Progenitor cell of endocrine pancreas (in vitro differentiated cells): ENCODE measurements at regions not wholly inside any gene's neighbourhood (a gene's known extent, or its start where the extent isn't known, plus 50 kb on each side); places are given as distances from the start of the nearest gene placed in this dataset.

Source experiments
- DNase-seq: peaks from one replicate; pipeline ENCODE4 v3.0.0; 2021; ENCODE audit warnings: low spot score; ENCODE audit not compliant: unreplicated experiment
- H3K27ac Mint-ChIP-seq: 2 replicates; pipeline ENCODE4 v1.8.0; 2021; ENCODE audit warnings: mild to moderate bottlenecking, moderate library complexity, mixed read lengths
- H3K27me3 Mint-ChIP-seq: 2 replicates; pipeline ENCODE4 v1.8.0; 2021; ENCODE audit warnings: mixed read lengths
- H3K36me3 Mint-ChIP-seq: 2 replicates; pipeline ENCODE4 v1.8.0; 2022; ENCODE audit warnings: mixed read lengths; ENCODE audit not compliant: insufficient read depth
- H3K4me1 Mint-ChIP-seq: 2 replicates; pipeline ENCODE4 v1.8.0; 2021; ENCODE audit warnings: low read depth, mixed read lengths
- H3K4me3 Mint-ChIP-seq: 2 replicates; pipeline ENCODE4 v1.8.0; 2021; ENCODE audit warnings: low read depth, mild to moderate bottlenecking, moderate library complexity, mixed read lengths
- H3K9me3 Mint-ChIP-seq: 2 replicates; pipeline ENCODE4 v1.8.0; 2021; ENCODE audit warnings: low read depth, mixed read lengths
- TF ChIP-seq, protein P1 (sequence below): fragments of 200-600 bp; sonication (generic); IDR thresholded peaks from one replicate; pipeline ENCODE4 v1.5.0; 2021; ENCODE audit warnings: antibody characterized with exemption, mild to moderate bottlenecking; ENCODE audit not compliant: unreplicated experiment

DNA sequence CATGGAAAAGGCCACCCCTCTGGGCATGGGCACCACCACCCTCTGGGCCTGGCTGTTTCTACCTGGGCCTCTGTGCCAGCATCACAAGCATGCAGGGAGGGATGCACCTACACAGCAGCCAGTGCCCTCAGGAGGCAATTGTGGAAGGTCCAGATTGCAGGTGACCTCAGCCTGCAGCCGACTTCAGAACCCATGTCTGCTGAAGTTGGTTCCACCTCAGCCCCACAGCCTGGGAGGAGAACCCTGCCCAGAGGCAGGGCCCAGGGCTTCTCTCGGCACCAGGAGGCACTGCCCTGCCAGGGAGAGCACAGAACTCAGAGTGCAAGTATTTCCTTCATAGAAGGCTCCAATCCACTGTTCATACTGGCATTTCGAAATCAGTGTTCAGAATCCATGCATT, 149.8 kb downstream of the TTLL2 start:
- peaks cover 12% of the 10 kb centered on the region for H3K4me1 Mint-ChIP-seq
- no peak for DNase-seq
- H3K27ac Mint-ChIP-seq: no peak overlapping the region

GRCh38 chr6:167475947-167476346, 151.1 kb downstream of the TTLL2 start:
- Mint-ChIP-seq H3K27ac (no peak overlapping the region), H3K4me1 (peaks cover 12% of the 10 kb centered on the region), H3K4me3 (no peak overlapping the region)

More for the DNA sequence above, 149.8 kb downstream of the TTLL2 start:
- H3K9me3 Mint-ChIP-seq: no peaks in the 10 kb centered on the region
- H3K36me3 Mint-ChIP-seq: no peaks in the 10 kb centered on the region
- TF ChIP-seq, protein P1, sequence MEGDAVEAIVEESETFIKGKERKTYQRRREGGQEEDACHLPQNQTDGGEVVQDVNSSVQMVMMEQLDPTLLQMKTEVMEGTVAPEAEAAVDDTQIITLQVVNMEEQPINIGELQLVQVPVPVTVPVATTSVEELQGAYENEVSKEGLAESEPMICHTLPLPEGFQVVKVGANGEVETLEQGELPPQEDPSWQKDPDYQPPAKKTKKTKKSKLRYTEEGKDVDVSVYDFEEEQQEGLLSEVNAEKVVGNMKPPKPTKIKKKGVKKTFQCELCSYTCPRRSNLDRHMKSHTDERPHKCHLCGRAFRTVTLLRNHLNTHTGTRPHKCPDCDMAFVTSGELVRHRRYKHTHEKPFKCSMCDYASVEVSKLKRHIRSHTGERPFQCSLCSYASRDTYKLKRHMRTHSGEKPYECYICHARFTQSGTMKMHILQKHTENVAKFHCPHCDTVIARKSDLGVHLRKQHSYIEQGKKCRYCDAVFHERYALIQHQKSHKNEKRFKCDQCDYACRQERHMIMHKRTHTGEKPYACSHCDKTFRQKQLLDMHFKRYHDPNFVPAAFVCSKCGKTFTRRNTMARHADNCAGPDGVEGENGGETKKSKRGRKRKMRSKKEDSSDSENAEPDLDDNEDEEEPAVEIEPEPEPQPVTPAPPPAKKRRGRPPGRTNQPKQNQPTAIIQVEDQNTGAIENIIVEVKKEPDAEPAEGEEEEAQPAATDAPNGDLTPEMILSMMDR: no peak
- H3K4me3 Mint-ChIP-seq: no peak overlapping the region
- peaks cover 3% of the 10 kb centered on the region for H3K27me3 Mint-ChIP-seq

GRCh38 chr6:167476844-167477595, 152.1 kb downstream of the TTLL2 start:
- TF ChIP-seq, protein P1: no peak
- H3K4me1 Mint-ChIP-seq: peaks cover 16% of the 10 kb centered on the region

More at GRCh38 chr6:167475947-167476346, 151.1 kb downstream of the TTLL2 start:
- TF ChIP-seq, protein P1: no peak
- Mint-ChIP-seq H3K27me3 (no peaks in the 10 kb centered on the region), H3K36me3 (no peaks in the 10 kb centered on the region), H3K9me3 (no peaks in the 10 kb centered on the region)
- no peak for DNase-seq

GRCh38 chr6:167477688-167478087, 152.8 kb downstream of the TTLL2 start:
- H3K4me3 Mint-ChIP-seq: no peak overlapping the region
- H3K4me1 Mint-ChIP-seq: peaks cover 17% of the 10 kb centered on the region
- DNase-seq: no peak
- TF ChIP-seq, protein P1: no peak
- H3K27ac Mint-ChIP-seq: no peak overlapping the region
- no peaks in the 10 kb centered on the region for H3K36me3 Mint-ChIP-seq
- H3K9me3 Mint-ChIP-seq: no peaks in the 10 kb centered on the region
- H3K27me3 Mint-ChIP-seq: no peaks in the 10 kb centered on the region

More at GRCh38 chr6:167476844-167477595, 152.1 kb downstream of the TTLL2 start:
- Mint-ChIP-seq H3K9me3 (no peaks in the 10 kb centered on the region), H3K27me3 (no peaks in the 10 kb centered on the region), H3K27ac (no peak overlapping the region), H3K36me3 (no peaks in the 10 kb centered on the region), H3K4me3 (no peak overlapping the region)
- no peak for DNase-seq

GRCh38 chr6:167479301-167479700, 154.4 kb downstream of the TTLL2 start:
- H3K36me3 Mint-ChIP-seq: no peaks in the 10 kb centered on the region
- H3K27me3 Mint-ChIP-seq: no peaks in the 10 kb centered on the region
- DNase-seq: no peak
- H3K9me3 Mint-ChIP-seq: no peaks in the 10 kb centered on the region
- H3K4me1 Mint-ChIP-seq: peaks cover 13% of the 10 kb centered on the region
- no peak overlapping the region for H3K27ac Mint-ChIP-seq
- H3K4me3 Mint-ChIP-seq: no peak overlapping the region
- TF ChIP-seq, protein P1: no peak
